ENCODE measurements at regions not wholly inside any gene's neighbourhood (a gene's known extent, or its start where the extent isn't known, plus 50 kb on each side); places are given as distances from the start of the nearest gene placed in this dataset.

- TF ChIP-seq SP1 (IDR thresholded peaks at IDR 0.05): no peak
- no peak for TF ChIP-seq FOXA1 (IDR thresholded peaks at IDR 0.05)
- TF ChIP-seq FOXM1 (IDR thresholded peaks at IDR 0.05; ENCODE audit: borderline replicate concordance): no peak
- no peak for TF ChIP-seq CTBP1 (IDR thresholded peaks at IDR 0.05; ENCODE audit: borderline replicate concordance)
Observed at GRCh38 chr12:62123721-62124203, 136.4 kb upstream of the USP15 start.

Data from HEK293T (cell line).